Fibroblast of lung (primary cell): ENCODE measurements at regions not wholly inside any gene's neighbourhood (a gene's known extent, or its start where the extent isn't known, plus 50 kb on each side); places are given as distances from the start of the nearest gene placed in this dataset.

ENCODE experiments used
- DNase-seq, 2 donors: peaks; one replicate each; pipeline versions ENCODE4 v3.0.0 to v3.0.0-alpha.2; 2010; ENCODE audit warnings: low read depth in 2 of 2
- H2AFZ ChIP-seq: 2 replicates; pipeline ENCODE4 v1.5.1; 2012; ENCODE audit warnings: low read length, control low read depth, inconsistent platforms
- H3K27ac ChIP-seq: 2 replicates; pipeline ENCODE4 v1.5.1; 2011; ENCODE audit warnings: low read length, control low read depth; ENCODE audit not compliant: insufficient read depth
- H3K27me3 ChIP-seq: 2 replicates; pipeline ENCODE4 v1.5.1; 2011; ENCODE audit warnings: mild to moderate bottlenecking, low read length; ENCODE audit not compliant: control insufficient read depth, insufficient read depth
- H3K36me3 ChIP-seq: 2 replicates; pipeline ENCODE4 v1.5.1; 2011; ENCODE audit warnings: low read length; ENCODE audit not compliant: control insufficient read depth, insufficient read depth
- H3K4me1 ChIP-seq: 2 replicates; pipeline ENCODE4 v1.5.1; 2011; ENCODE audit warnings: low read length; ENCODE audit not compliant: control insufficient read depth, insufficient read depth; ENCODE audit errors: extremely low read depth
- H3K4me2 ChIP-seq: 2 replicates; pipeline ENCODE4 v1.5.1; 2011; ENCODE audit warnings: low read length, control low read depth; ENCODE audit not compliant: insufficient read depth; ENCODE audit errors: extremely low read depth
- H3K4me3 ChIP-seq, 4 experiments: fragments of 200-600 bp in 1 of 4; sonication (generic) in 1 of 4; replicated peaks in 1 of 4; 2 replicates each; pipeline ENCODE4 v1.5.1; 2011 to 2016; ENCODE audit warnings: low read length in 4 of 4, low read depth in 3 of 4, mild to moderate bottlenecking in 3 of 4, control low read depth in 2 of 4, inconsistent platforms in 1 of 4, mixed read lengths in 1 of 4; ENCODE audit not compliant: insufficient read depth in 1 of 4; ENCODE audit errors: control extremely low read depth in 1 of 4
- H3K79me2 ChIP-seq: 2 replicates; pipeline ENCODE4 v1.5.1; 2012; ENCODE audit warnings: mild to moderate bottlenecking, low read length, inconsistent platforms; ENCODE audit not compliant: control insufficient read depth, insufficient read depth
- H3K9ac ChIP-seq: 2 replicates; pipeline ENCODE4 v1.5.1; 2011; ENCODE audit warnings: mild to moderate bottlenecking, low read length, control low read depth; ENCODE audit not compliant: insufficient read depth
- H3K9me3 ChIP-seq: 2 replicates; pipeline ENCODE4 v1.5.1; 2012; ENCODE audit warnings: low read depth, low read length; ENCODE audit not compliant: control insufficient read depth, insufficient read depth
- H4K20me1 ChIP-seq: 2 replicates; pipeline ENCODE4 v1.5.1; 2011; ENCODE audit warnings: low read length; ENCODE audit not compliant: control insufficient read depth, insufficient read depth; ENCODE audit errors: extremely low read depth
- CTCF ChIP-seq, 2 donors: IDR thresholded peaks in 1 of 2; conservative IDR thresholded peaks in 1 of 2; 1 replicate in 1 of 2; 2 replicates in 1 of 2; pipeline ENCODE4 v1.5.1; 2011 to 2012; ENCODE audit warnings: low read length in 2 of 2, control low read depth in 1 of 2, inconsistent platforms in 1 of 2, low read depth in 1 of 2, mild to moderate bottlenecking in 1 of 2
- EZH2 ChIP-seq: IDR thresholded peaks from 2 replicates; pipeline ENCODE4 v1.5.1; 2012; ENCODE audit warnings: low read length, control low read depth, mild to moderate bottlenecking; ENCODE audit errors: missing control alignments

- no peak for DNase-seq
- H3K4me3 ChIP-seq, result no peak overlapping the region
- H3K9me3 ChIP-seq, result no peaks in the 10 kb centered on the region
- no peak overlapping the region for H3K4me2 ChIP-seq
- no peak overlapping the region for H2AFZ ChIP-seq
- no peaks in the 10 kb centered on the region for H4K20me1 ChIP-seq
- no peaks in the 10 kb centered on the region for H3K27me3 ChIP-seq
- TF ChIP-seq EZH2 (no peak), CTCF (conservative IDR thresholded peaks at IDR 0.05 in 1 of 2, IDR thresholded peaks at IDR 0.05 in 1 of 2; ENCODE audit: low read depth in 1 of 2, low read length in 2 of 2) (no peak)
- H3K27ac ChIP-seq, result no peak overlapping the region
- no peak overlapping the region for H3K9ac ChIP-seq
- H3K79me2 ChIP-seq, result no peaks in the 10 kb centered on the region
- H3K4me1 ChIP-seq, result no peaks in the 10 kb centered on the region
- H3K36me3 ChIP-seq, result no peaks in the 10 kb centered on the region
These were observed 181.6 kb downstream of the PTPRU start for GRCh38 chr1:29417971-29418370.

- Histone ChIP-seq H3K4me3 (no peak overlapping the region), H3K9me3 (no peaks in the 10 kb centered on the region), H3K27ac (no peak overlapping the region), H3K4me1 (no peaks in the 10 kb centered on the region), H3K9ac (no peak overlapping the region), H3K27me3 (no peaks in the 10 kb centered on the region), H3K36me3 (no peaks in the 10 kb centered on the region), H2AFZ (no peak overlapping the region), H4K20me1 (no peaks in the 10 kb centered on the region), H3K79me2 (no peaks in the 10 kb centered on the region), H3K4me2 (no peak overlapping the region)
- TF ChIP-seq EZH2, result no peak
- TF ChIP-seq CTCF (conservative IDR thresholded peaks at IDR 0.05 in 1 of 2, IDR thresholded peaks at IDR 0.05 in 1 of 2; ENCODE audit: low read depth in 1 of 2, low read length in 2 of 2), result no peak
- DNase-seq, result peak; percentile 61 to 66
These were observed 181.0 kb downstream of the PTPRU start for GRCh38 chr1:29417147-29417858.

- Histone ChIP-seq H4K20me1 (no peaks in the 10 kb centered on the region), H3K4me2 (no peak overlapping the region), H3K9ac (no peak overlapping the region), H3K9me3 (no peaks in the 10 kb centered on the region), H3K79me2 (no peaks in the 10 kb centered on the region), H3K27me3 (no peaks in the 10 kb centered on the region), H3K27ac (no peak overlapping the region), H3K36me3 (no peaks in the 10 kb centered on the region), H3K4me1 (no peaks in the 10 kb centered on the region), H3K4me3 (no peak overlapping the region), H2AFZ (no peak overlapping the region)
- peak; percentile 15 to 39 for TF ChIP-seq CTCF (conservative IDR thresholded peaks at IDR 0.05 in 1 of 2, IDR thresholded peaks at IDR 0.05 in 1 of 2; ENCODE audit: low read depth in 1 of 2, low read length in 2 of 2)
- TF ChIP-seq EZH2, result no peak
- peak in 1 of 2 donors; percentile 12 for DNase-seq
These were observed 180.2 kb downstream of the PTPRU start for GRCh38 chr1:29416267-29417146.
